Astrocyte of the cerebellum (primary cell): ENCODE measurements at regions not wholly inside any gene's neighbourhood (a gene's known extent, or its start where the extent isn't known, plus 50 kb on each side); places are given as distances from the start of the nearest gene placed in this dataset.

Experiments
- DNase-seq: peaks from one replicate; pipeline ENCODE4 v3.0.0-alpha.2; 2011; ENCODE audit warnings: low read depth
- H3K4me3 ChIP-seq: 2 replicates; pipeline ENCODE4 v1.5.1; 2011; ENCODE audit warnings: mild to moderate bottlenecking, low read depth, low read length, moderate library complexity
- CTCF ChIP-seq: IDR thresholded peaks from 2 replicates; pipeline ENCODE4 v1.5.1; 2012; ENCODE audit warnings: low read length, low read depth, moderate library complexity, mild to moderate bottlenecking; ENCODE audit errors: missing control alignments
- in situ Hi-C: cut with HindIII; loops from 2 replicates; pipeline ENCODE4 v1.10.0; 2017; ENCODE audit warnings: low sequenced_read_pairs

GRCh38 chr3:148077318-148077923 lies 620.3 kb upstream of the AGTR1 start:
- in situ Hi-C loops = no loop called here
- no peak overlapping the region for H3K4me3 ChIP-seq
- peak; percentile 22 for TF ChIP-seq CTCF
- DNase-seq = no peak

DNA sequence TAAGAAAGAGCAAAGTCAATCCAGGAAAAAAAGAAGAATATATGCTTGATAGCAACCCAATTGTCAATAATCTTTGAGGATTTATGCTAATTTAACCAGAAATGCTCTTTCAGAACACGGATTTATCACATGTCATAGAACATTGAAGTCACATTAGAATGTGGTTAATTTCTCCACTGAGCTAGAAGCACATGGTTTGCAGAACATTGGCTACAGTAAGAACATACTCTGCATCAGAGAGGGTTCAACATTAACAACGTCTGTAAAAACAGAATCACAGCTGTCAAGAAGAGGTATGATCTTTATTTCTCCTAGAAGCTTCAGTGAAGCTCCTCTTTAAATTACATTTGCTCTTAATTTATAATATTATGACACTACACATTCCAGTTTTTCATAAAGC lies 619.7 kb upstream of the AGTR1 start:
- no peak for TF ChIP-seq CTCF
- DNase-seq = no peak
- H3K4me3 ChIP-seq = no peak overlapping the region
- in situ Hi-C loops = no loop called here

- H3K4me3 ChIP-seq = no peak overlapping the region
- no peak for TF ChIP-seq CTCF
- in situ Hi-C loops = no loop called here
- DNase-seq = no peak
These were observed 619.0 kb upstream of the AGTR1 start for GRCh38 chr3:148078658-148079057.

DNA sequence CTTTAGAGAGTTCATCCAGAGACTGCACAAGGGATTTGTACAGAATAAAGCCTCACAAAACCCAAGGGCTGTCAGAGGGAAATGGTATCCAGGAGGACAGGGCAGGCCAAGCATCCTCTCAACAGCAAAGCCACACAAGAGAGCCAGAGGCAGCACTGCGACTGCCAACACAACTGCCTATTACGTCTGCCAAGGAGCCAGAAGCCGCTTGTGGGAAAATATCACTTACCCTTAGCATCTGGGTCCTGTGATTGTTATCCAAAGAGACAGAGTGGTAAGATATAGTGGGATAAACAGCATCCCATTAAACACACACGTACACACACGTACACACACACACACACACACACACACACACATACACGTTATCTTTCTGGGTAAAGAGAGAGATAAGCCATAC lies 618.3 kb upstream of the AGTR1 start:
- H3K4me3 ChIP-seq = no peak overlapping the region
- no peak for TF ChIP-seq CTCF
- in situ Hi-C loops = no loop called here
- DNase-seq = no peak

GRCh38 chr3:148081926-148082325 lies 615.8 kb upstream of the AGTR1 start:
- TF ChIP-seq CTCF = no peak
- in situ Hi-C loops = loop anchor here (10.0 kb wide), 1 partner anchor 657 kb away; no protein-coding TSS in a partner anchor
- no peak for DNase-seq
- no peak overlapping the region for H3K4me3 ChIP-seq

DNA sequence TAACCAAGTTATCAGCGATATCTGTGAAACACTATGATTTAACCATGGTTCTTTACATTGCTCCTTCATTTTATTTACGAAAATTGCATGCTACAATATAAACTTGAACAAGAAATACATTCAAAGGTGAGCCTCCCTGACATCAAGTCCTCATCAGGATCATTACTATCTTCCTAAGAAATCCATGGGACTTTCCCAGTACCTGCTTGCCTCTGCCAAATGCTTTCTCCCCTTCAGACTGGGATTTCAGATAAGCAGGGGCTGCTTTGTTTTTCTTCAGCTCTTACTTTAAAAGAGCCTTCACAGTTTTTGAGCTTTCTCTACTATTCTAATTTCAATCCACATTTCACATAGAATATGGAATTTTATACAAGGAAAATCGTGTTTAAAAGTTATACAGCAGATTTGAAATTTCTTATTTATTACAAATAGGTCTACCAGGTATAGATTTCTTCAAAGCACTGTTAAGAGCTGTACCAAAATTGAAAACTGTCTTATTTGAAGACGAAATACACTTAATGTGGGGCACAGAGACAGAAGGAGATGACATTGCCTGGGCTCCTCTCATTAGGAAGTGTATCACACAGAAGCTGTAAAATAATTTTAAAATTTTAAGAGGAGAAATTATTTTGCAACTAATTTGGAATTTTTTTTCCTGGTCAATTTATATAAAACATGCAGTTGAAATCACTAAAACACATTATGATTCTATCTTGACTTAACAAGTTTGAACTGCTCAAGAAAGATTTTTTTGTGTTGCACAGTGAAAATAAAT lies 615.0 kb upstream of the AGTR1 start:
- H3K4me3 ChIP-seq = no peak overlapping the region
- TF ChIP-seq CTCF = no peak
- in situ Hi-C loops = loop anchor here (10.0 kb wide), 1 partner anchor 658 kb away; no protein-coding TSS in a partner anchor
- no peak for DNase-seq
